ENCODE measurements at regions not wholly inside any gene's neighbourhood (a gene's known extent, or its start where the extent isn't known, plus 50 kb on each side); places are given as distances from the start of the nearest gene placed in this dataset.

- Histone ChIP-seq H3K36me3 (ENCODE audit: control insufficient read depth in 1 of 2, insufficient read depth in 2 of 2, low read length in 2 of 2) (no peaks in the 10 kb centered on the region), H3K9ac (ENCODE audit: low read depth in 1 of 2, low read length in 2 of 2) (no peak overlapping the region), H3K27ac (ENCODE audit: low read depth, low read length) (no peak overlapping the region), H3K4me3 (ENCODE audit: low read depth in 1 of 2, low read length in 2 of 2) (no peak overlapping the region), H3K4me1 (ENCODE audit: control insufficient read depth in 1 of 2, insufficient read depth in 2 of 2, low read length in 2 of 2) (peaks cover 6 to 14% of the 10 kb centered on the region in 2 donors), H3K9me3 (ENCODE audit: control insufficient read depth in 1 of 2, low read length in 2 of 2) (no peaks in the 10 kb centered on the region), H3K27me3 (ENCODE audit: control insufficient read depth in 1 of 2, insufficient read depth in 2 of 2, low read length in 2 of 2) (no peaks in the 10 kb centered on the region)
Observed at GRCh38 chr10:110423650-110424049, 74.1 kb upstream of the DUSP5 start.

- H3K9ac ChIP-seq (ENCODE audit: low read depth in 1 of 2, low read length in 2 of 2) = no peak overlapping the region
- no peaks in the 10 kb centered on the region for H3K27me3 ChIP-seq (ENCODE audit: control insufficient read depth in 1 of 2, insufficient read depth in 2 of 2, low read length in 2 of 2)
- no peaks in the 10 kb centered on the region for H3K9me3 ChIP-seq (ENCODE audit: control insufficient read depth in 1 of 2, low read length in 2 of 2)
- no peak overlapping the region for H3K4me3 ChIP-seq (ENCODE audit: low read depth in 1 of 2, low read length in 2 of 2)
- H3K27ac ChIP-seq (ENCODE audit: low read depth, low read length) = no peak overlapping the region
- H3K36me3 ChIP-seq (ENCODE audit: control insufficient read depth in 1 of 2, insufficient read depth in 2 of 2, low read length in 2 of 2) = no peaks in the 10 kb centered on the region
- peaks cover 6 to 11% of the 10 kb centered on the region in 2 donors for H3K4me1 ChIP-seq (ENCODE audit: control insufficient read depth in 1 of 2, insufficient read depth in 2 of 2, low read length in 2 of 2)
Observed at GRCh38 chr10:110425684-110426293, 71.9 kb upstream of the DUSP5 start.

GRCh38 chr10:110426294-110427181, 71.2 kb upstream of the DUSP5 start:
- Histone ChIP-seq H3K27me3 (ENCODE audit: control insufficient read depth in 1 of 2, insufficient read depth in 2 of 2, low read length in 2 of 2) (no peaks in the 10 kb centered on the region), H3K9ac (ENCODE audit: low read depth in 1 of 2, low read length in 2 of 2) (no peak overlapping the region), H3K4me1 (ENCODE audit: control insufficient read depth in 1 of 2, insufficient read depth in 2 of 2, low read length in 2 of 2) (peaks cover 6 to 7% of the 10 kb centered on the region in 2 donors), H3K36me3 (ENCODE audit: control insufficient read depth in 1 of 2, insufficient read depth in 2 of 2, low read length in 2 of 2) (no peaks in the 10 kb centered on the region), H3K27ac (ENCODE audit: low read depth, low read length) (peak overlapping the region; percentile 22), H3K9me3 (ENCODE audit: control insufficient read depth in 1 of 2, low read length in 2 of 2) (no peaks in the 10 kb centered on the region), H3K4me3 (ENCODE audit: low read depth in 1 of 2, low read length in 2 of 2) (no peak overlapping the region)

- no peaks in the 10 kb centered on the region for H3K9me3 ChIP-seq (ENCODE audit: control insufficient read depth in 1 of 2, low read length in 2 of 2)
- H3K4me3 ChIP-seq (ENCODE audit: low read depth in 1 of 2, low read length in 2 of 2) = no peak overlapping the region
- H3K4me1 ChIP-seq (ENCODE audit: control insufficient read depth in 1 of 2, insufficient read depth in 2 of 2, low read length in 2 of 2) = peaks cover 0 to 7% of the 10 kb centered on the region in 2 donors
- H3K27ac ChIP-seq (ENCODE audit: low read depth, low read length) = no peak overlapping the region
- H3K9ac ChIP-seq (ENCODE audit: low read depth in 1 of 2, low read length in 2 of 2) = no peak overlapping the region
- H3K27me3 ChIP-seq (ENCODE audit: control insufficient read depth in 1 of 2, insufficient read depth in 2 of 2, low read length in 2 of 2) = no peaks in the 10 kb centered on the region
- no peaks in the 10 kb centered on the region for H3K36me3 ChIP-seq (ENCODE audit: control insufficient read depth in 1 of 2, insufficient read depth in 2 of 2, low read length in 2 of 2)
Observed at GRCh38 chr10:110429301-110429700, 68.4 kb upstream of the DUSP5 start.

- no peak overlapping the region for H3K9ac ChIP-seq (ENCODE audit: low read depth in 1 of 2, low read length in 2 of 2)
- H3K9me3 ChIP-seq (ENCODE audit: control insufficient read depth in 1 of 2, low read length in 2 of 2) = no peaks in the 10 kb centered on the region
- no peak overlapping the region for H3K4me3 ChIP-seq (ENCODE audit: low read depth in 1 of 2, low read length in 2 of 2)
- no peak overlapping the region for H3K27ac ChIP-seq (ENCODE audit: low read depth, low read length)
- H3K36me3 ChIP-seq (ENCODE audit: control insufficient read depth in 1 of 2, insufficient read depth in 2 of 2, low read length in 2 of 2) = no peaks in the 10 kb centered on the region
- H3K4me1 ChIP-seq (ENCODE audit: control insufficient read depth in 1 of 2, insufficient read depth in 2 of 2, low read length in 2 of 2) = peaks cover 0 to 7% of the 10 kb centered on the region in 2 donors
- no peaks in the 10 kb centered on the region for H3K27me3 ChIP-seq (ENCODE audit: control insufficient read depth in 1 of 2, insufficient read depth in 2 of 2, low read length in 2 of 2)
Observed at GRCh38 chr10:110430340-110431273, 67.1 kb upstream of the DUSP5 start.

GRCh38 chr10:110431659-110432058, 66.0 kb upstream of the DUSP5 start:
- no peaks in the 10 kb centered on the region for H3K36me3 ChIP-seq (ENCODE audit: control insufficient read depth in 1 of 2, insufficient read depth in 2 of 2, low read length in 2 of 2)
- H3K27me3 ChIP-seq (ENCODE audit: control insufficient read depth in 1 of 2, insufficient read depth in 2 of 2, low read length in 2 of 2) = no peaks in the 10 kb centered on the region
- no peak overlapping the region for H3K4me3 ChIP-seq (ENCODE audit: low read depth in 1 of 2, low read length in 2 of 2)
- no peaks in the 10 kb centered on the region for H3K9me3 ChIP-seq (ENCODE audit: control insufficient read depth in 1 of 2, low read length in 2 of 2)
- peaks cover 0 to 4% of the 10 kb centered on the region in 2 donors for H3K4me1 ChIP-seq (ENCODE audit: control insufficient read depth in 1 of 2, insufficient read depth in 2 of 2, low read length in 2 of 2)
- H3K9ac ChIP-seq (ENCODE audit: low read depth in 1 of 2, low read length in 2 of 2) = no peak overlapping the region
- H3K27ac ChIP-seq (ENCODE audit: low read depth, low read length) = no peak overlapping the region

- Histone ChIP-seq H3K9me3 (ENCODE audit: control insufficient read depth in 1 of 2, low read length in 2 of 2) (no peaks in the 10 kb centered on the region), H3K4me3 (ENCODE audit: low read depth in 1 of 2, low read length in 2 of 2) (no peak overlapping the region), H3K9ac (ENCODE audit: low read depth in 1 of 2, low read length in 2 of 2) (no peak overlapping the region), H3K27ac (ENCODE audit: low read depth, low read length) (no peak overlapping the region), H3K36me3 (ENCODE audit: control insufficient read depth in 1 of 2, insufficient read depth in 2 of 2, low read length in 2 of 2) (no peaks in the 10 kb centered on the region), H3K4me1 (ENCODE audit: control insufficient read depth in 1 of 2, insufficient read depth in 2 of 2, low read length in 2 of 2) (no peaks in the 10 kb centered on the region), H3K27me3 (ENCODE audit: control insufficient read depth in 1 of 2, insufficient read depth in 2 of 2, low read length in 2 of 2) (no peaks in the 10 kb centered on the region)
Observed at GRCh38 chr10:110432084-110432483, 65.6 kb upstream of the DUSP5 start.

- no peaks in the 10 kb centered on the region for H3K9me3 ChIP-seq (ENCODE audit: control insufficient read depth in 1 of 2, low read length in 2 of 2)
- H3K4me1 ChIP-seq (ENCODE audit: control insufficient read depth in 1 of 2, insufficient read depth in 2 of 2, low read length in 2 of 2) = no peaks in the 10 kb centered on the region
- H3K27me3 ChIP-seq (ENCODE audit: control insufficient read depth in 1 of 2, insufficient read depth in 2 of 2, low read length in 2 of 2) = no peaks in the 10 kb centered on the region
- no peak overlapping the region for H3K27ac ChIP-seq (ENCODE audit: low read depth, low read length)
- H3K4me3 ChIP-seq (ENCODE audit: low read depth in 1 of 2, low read length in 2 of 2) = no peak overlapping the region
- H3K9ac ChIP-seq (ENCODE audit: low read depth in 1 of 2, low read length in 2 of 2) = no peak overlapping the region
- no peaks in the 10 kb centered on the region for H3K36me3 ChIP-seq (ENCODE audit: control insufficient read depth in 1 of 2, insufficient read depth in 2 of 2, low read length in 2 of 2)
Observed at GRCh38 chr10:110432814-110433565, 64.7 kb upstream of the DUSP5 start.

GRCh38 chr10:110433740-110434139, 64.0 kb upstream of the DUSP5 start:
- Histone ChIP-seq H3K9me3 (ENCODE audit: control insufficient read depth in 1 of 2, low read length in 2 of 2) (no peaks in the 10 kb centered on the region), H3K9ac (ENCODE audit: low read depth in 1 of 2, low read length in 2 of 2) (no peak overlapping the region), H3K36me3 (ENCODE audit: control insufficient read depth in 1 of 2, insufficient read depth in 2 of 2, low read length in 2 of 2) (no peaks in the 10 kb centered on the region), H3K27ac (ENCODE audit: low read depth, low read length) (no peak overlapping the region), H3K27me3 (ENCODE audit: control insufficient read depth in 1 of 2, insufficient read depth in 2 of 2, low read length in 2 of 2) (no peaks in the 10 kb centered on the region), H3K4me1 (ENCODE audit: control insufficient read depth in 1 of 2, insufficient read depth in 2 of 2, low read length in 2 of 2) (no peaks in the 10 kb centered on the region), H3K4me3 (ENCODE audit: low read depth in 1 of 2, low read length in 2 of 2) (no peak overlapping the region)
